GM19240 (cell line): ENCODE measurements at regions not wholly inside any gene's neighbourhood (a gene's known extent, or its start where the extent isn't known, plus 50 kb on each side); places are given as distances from the start of the nearest gene placed in this dataset.

Experiments
- DNase-seq: peaks from one replicate; pipeline ENCODE4 v3.0.0; 2011; ENCODE audit warnings: low spot score; ENCODE audit not compliant: insufficient read length

DNA sequence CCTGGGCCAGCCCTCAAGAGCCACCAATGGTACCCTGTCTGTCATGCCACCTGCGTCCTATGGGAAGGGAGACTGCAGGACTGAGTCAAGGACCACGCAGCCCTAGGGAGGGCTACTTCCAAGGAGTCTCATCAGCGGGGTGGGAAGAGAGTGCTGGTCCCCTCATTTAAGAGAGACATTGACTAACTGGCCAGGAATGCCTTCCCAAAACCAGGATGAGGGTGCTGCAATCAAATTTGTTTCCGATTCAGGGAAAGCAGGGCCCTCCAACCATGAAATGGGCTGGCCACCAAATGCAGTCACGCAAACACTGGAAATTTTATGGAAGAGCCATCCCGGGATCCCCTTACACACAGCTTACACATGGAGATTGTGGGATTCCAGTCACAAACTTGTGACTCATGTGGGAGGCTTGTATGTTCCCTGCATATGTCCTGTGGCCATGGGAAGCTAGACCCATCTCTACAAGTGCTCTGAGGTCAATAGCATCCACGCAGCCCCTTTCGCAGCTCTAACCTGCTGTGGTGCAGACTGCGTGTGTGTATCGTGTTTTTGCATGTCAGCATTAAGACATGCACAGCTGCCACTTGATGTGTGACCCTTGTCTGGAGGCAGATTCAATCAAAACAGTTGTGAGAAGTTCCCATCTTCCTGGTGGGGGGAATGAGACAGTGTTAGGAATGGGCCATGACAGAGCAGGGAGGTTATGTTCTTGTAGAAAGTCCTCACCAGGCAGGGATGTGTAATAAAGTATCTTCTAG, 53.0 kb upstream of the CST7 start:
- no peak for DNase-seq

DNA sequence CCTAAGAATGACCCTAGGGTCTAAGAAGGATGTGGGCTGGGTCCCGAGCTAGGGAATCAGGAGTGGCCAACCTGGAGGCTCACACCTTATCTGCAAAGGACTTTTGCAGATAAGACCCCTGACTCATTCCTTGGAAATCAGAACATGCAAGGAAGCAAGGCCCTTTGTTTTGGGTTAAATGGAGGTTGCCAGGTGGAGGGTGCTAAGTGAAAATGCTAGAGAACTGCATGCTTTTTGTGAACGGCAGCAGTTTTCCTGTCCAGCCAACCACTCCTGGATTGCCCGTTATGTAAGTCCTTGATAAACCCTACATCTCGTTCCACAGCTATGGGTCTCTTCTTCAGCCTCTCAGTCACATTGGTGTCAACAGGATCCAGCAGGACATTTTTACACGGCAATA, 52.1 kb upstream of the CST7 start:
- no peak for DNase-seq

DNA sequence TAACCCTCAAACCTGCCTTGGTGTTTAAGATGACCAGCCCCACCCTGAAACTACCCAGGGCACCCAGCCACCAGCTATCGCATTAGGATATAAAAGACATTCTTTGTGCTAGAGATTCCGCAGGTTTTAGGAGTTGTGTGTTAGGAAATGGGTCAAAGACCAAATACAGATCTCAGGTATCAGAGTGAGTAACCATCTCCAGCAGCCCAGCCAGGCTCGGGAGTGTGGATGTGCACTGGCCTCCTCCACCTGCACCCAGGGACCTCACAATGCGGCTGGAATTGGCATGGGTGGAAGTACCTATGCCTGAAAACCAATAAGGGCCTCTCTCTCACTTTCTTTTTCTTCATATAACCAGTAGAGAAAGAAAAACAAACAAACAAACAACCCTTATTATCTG, 51.1 kb upstream of the CST7 start:
- DNase-seq: no peak

DNA sequence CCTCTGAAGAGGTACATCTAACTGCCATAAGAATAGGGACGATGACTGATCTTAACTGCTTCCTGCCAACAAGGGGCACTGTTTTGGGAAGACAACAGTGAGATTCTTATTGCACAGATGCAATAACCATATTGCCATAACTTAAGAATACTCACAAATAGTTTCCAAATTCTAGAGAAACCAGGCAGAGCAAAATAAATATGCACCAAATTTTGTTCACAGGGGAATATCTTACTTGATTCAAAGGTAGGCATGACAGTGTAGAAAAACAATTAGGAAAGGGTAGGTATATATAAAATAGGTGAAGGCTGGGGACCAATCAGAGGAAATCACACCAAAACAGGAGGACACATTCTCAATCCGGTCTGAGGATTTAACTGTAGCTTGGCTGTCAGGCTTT, 49.9 kb upstream of the CST7 start:
- DNase-seq: no peak
